Activated naive CD8-positive, alpha-beta T cell treated with anti-CD3 and anti-CD28 coated beads, Interleukin-2, amount 50 U/mL, for 24 hours (primary cell): ENCODE measurements at regions not wholly inside any gene's neighbourhood (a gene's known extent, or its start where the extent isn't known, plus 50 kb on each side); places are given as distances from the start of the nearest gene placed in this dataset.

ENCODE experiments used
- ATAC-seq: fragments of 150-1000 bp; cut with Tn5 transposase; one replicate; pipeline ENCODE4 v1.10.0; 2021
- DNase-seq: peaks from one replicate; pipeline ENCODE4 v3.0.0; 2021
- H3K27ac Mint-ChIP-seq: one replicate; pipeline ENCODE4 v1.8.0; 2021; ENCODE audit warnings: mild to moderate bottlenecking, mixed read lengths
- H3K27me3 Mint-ChIP-seq: one replicate; pipeline ENCODE4 v1.8.0; 2021; ENCODE audit warnings: mixed read lengths
- H3K36me3 Mint-ChIP-seq: one replicate; pipeline ENCODE4 v1.8.0; 2021; ENCODE audit warnings: low read depth, mixed read lengths
- H3K4me1 Mint-ChIP-seq: one replicate; pipeline ENCODE4 v1.8.0; 2021; ENCODE audit warnings: mixed read lengths
- H3K4me3 Mint-ChIP-seq: one replicate; pipeline ENCODE4 v1.8.0; 2021; ENCODE audit warnings: mild to moderate bottlenecking, moderate library complexity, mixed read lengths
- H3K9me3 Mint-ChIP-seq: one replicate; pipeline ENCODE4 v1.8.0; 2021; ENCODE audit warnings: mixed read lengths

- no peaks in the 10 kb centered on the region for H3K27me3 Mint-ChIP-seq
- no peak overlapping the region for H3K4me3 Mint-ChIP-seq
These were observed 876.5 kb downstream of the RAPGEF2 start for GRCh38 chr4:159979351-159979750.

GRCh38 chr4:159979953-159980352 is 877.1 kb downstream of the RAPGEF2 start:
- no peaks in the 10 kb centered on the region for H3K27me3 Mint-ChIP-seq
- peaks cover 9% of the 10 kb centered on the region for H3K9me3 Mint-ChIP-seq
- ATAC-seq, result no peak
- no peak for DNase-seq
- no peak overlapping the region for H3K27ac Mint-ChIP-seq
- no peaks in the 10 kb centered on the region for H3K4me1 Mint-ChIP-seq
- H3K36me3 Mint-ChIP-seq, result no peaks in the 10 kb centered on the region
- H3K4me3 Mint-ChIP-seq, result no peak overlapping the region

More at GRCh38 chr4:159979351-159979750, 876.5 kb downstream of the RAPGEF2 start:
- ATAC-seq (no peak), DNase-seq (no peak)
- H3K4me1 Mint-ChIP-seq, result no peaks in the 10 kb centered on the region
- no peaks in the 10 kb centered on the region for H3K36me3 Mint-ChIP-seq
- H3K27ac Mint-ChIP-seq, result no peak overlapping the region
- peaks cover 10% of the 10 kb centered on the region for H3K9me3 Mint-ChIP-seq

GRCh38 chr4:159980826-159981468 is 878.1 kb downstream of the RAPGEF2 start:
- no peak overlapping the region for H3K4me3 Mint-ChIP-seq
- no peaks in the 10 kb centered on the region for H3K4me1 Mint-ChIP-seq
- no peak for DNase-seq
- peaks cover 7% of the 10 kb centered on the region for H3K9me3 Mint-ChIP-seq
- ATAC-seq, result no peak
- H3K27ac Mint-ChIP-seq, result no peak overlapping the region
- no peaks in the 10 kb centered on the region for H3K27me3 Mint-ChIP-seq
- no peaks in the 10 kb centered on the region for H3K36me3 Mint-ChIP-seq

GRCh38 chr4:159981469-159981856 is 878.6 kb downstream of the RAPGEF2 start:
- Mint-ChIP-seq H3K9me3 (peaks cover 5% of the 10 kb centered on the region), H3K36me3 (no peaks in the 10 kb centered on the region), H3K4me1 (no peaks in the 10 kb centered on the region), H3K27me3 (no peaks in the 10 kb centered on the region), H3K27ac (no peak overlapping the region), H3K4me3 (no peak overlapping the region)
- ATAC-seq (no peak), DNase-seq (no peak)

GRCh38 chr4:159983082-159983481 is 880.2 kb downstream of the RAPGEF2 start:
- no peaks in the 10 kb centered on the region for H3K27me3 Mint-ChIP-seq
- peaks cover 7% of the 10 kb centered on the region for H3K9me3 Mint-ChIP-seq
- DNase-seq, result no peak
- H3K4me1 Mint-ChIP-seq, result no peaks in the 10 kb centered on the region
- no peak for ATAC-seq
- H3K4me3 Mint-ChIP-seq, result no peak overlapping the region
- H3K27ac Mint-ChIP-seq, result no peak overlapping the region
- no peaks in the 10 kb centered on the region for H3K36me3 Mint-ChIP-seq

- H3K36me3 Mint-ChIP-seq, result no peaks in the 10 kb centered on the region
- ATAC-seq, result no peak
- no peaks in the 10 kb centered on the region for H3K4me1 Mint-ChIP-seq
- H3K27me3 Mint-ChIP-seq, result no peaks in the 10 kb centered on the region
- no peak overlapping the region for H3K27ac Mint-ChIP-seq
- no peak for DNase-seq
- peaks cover 18% of the 10 kb centered on the region for H3K9me3 Mint-ChIP-seq
- H3K4me3 Mint-ChIP-seq, result no peak overlapping the region
These were observed 907.0 kb downstream of the RAPGEF2 start for GRCh38 chr4:160009656-160010493.

GRCh38 chr4:160019936-160020335 is 917.1 kb downstream of the RAPGEF2 start:
- H3K36me3 Mint-ChIP-seq, result no peaks in the 10 kb centered on the region
- H3K27me3 Mint-ChIP-seq, result no peaks in the 10 kb centered on the region
- ATAC-seq (no peak), DNase-seq (no peak)
- no peak overlapping the region for H3K4me3 Mint-ChIP-seq
- peaks cover 18% of the 10 kb centered on the region for H3K9me3 Mint-ChIP-seq
- H3K27ac Mint-ChIP-seq, result no peak overlapping the region
- no peaks in the 10 kb centered on the region for H3K4me1 Mint-ChIP-seq

- Mint-ChIP-seq H3K4me3 (no peak overlapping the region), H3K36me3 (no peaks in the 10 kb centered on the region), H3K9me3 (peaks cover 18% of the 10 kb centered on the region), H3K27me3 (no peaks in the 10 kb centered on the region), H3K27ac (no peak overlapping the region), H3K4me1 (no peaks in the 10 kb centered on the region)
- ATAC-seq (no peak), DNase-seq (no peak)
These were observed 917.9 kb downstream of the RAPGEF2 start for GRCh38 chr4:160020804-160021203.

GRCh38 chr4:160021870-160022269 is 919.0 kb downstream of the RAPGEF2 start:
- H3K4me1 Mint-ChIP-seq, result no peaks in the 10 kb centered on the region
- H3K27me3 Mint-ChIP-seq, result no peaks in the 10 kb centered on the region
- H3K9me3 Mint-ChIP-seq, result peaks cover 18% of the 10 kb centered on the region
- H3K36me3 Mint-ChIP-seq, result no peaks in the 10 kb centered on the region
- H3K4me3 Mint-ChIP-seq, result no peak overlapping the region
- no peak overlapping the region for H3K27ac Mint-ChIP-seq
- no peak for DNase-seq
- ATAC-seq, result no peak

- no peaks in the 10 kb centered on the region for H3K4me1 Mint-ChIP-seq
- no peaks in the 10 kb centered on the region for H3K36me3 Mint-ChIP-seq
- H3K9me3 Mint-ChIP-seq, result no peaks in the 10 kb centered on the region
- no peak for ATAC-seq
- DNase-seq, result no peak
- H3K4me3 Mint-ChIP-seq, result no peak overlapping the region
- H3K27ac Mint-ChIP-seq, result no peak overlapping the region
- no peaks in the 10 kb centered on the region for H3K27me3 Mint-ChIP-seq
These were observed 923.8 kb downstream of the RAPGEF2 start for GRCh38 chr4:160026721-160027120.

GRCh38 chr4:160034501-160034900 is 931.6 kb downstream of the RAPGEF2 start:
- DNase-seq (no peak), ATAC-seq (no peak)
- Mint-ChIP-seq H3K4me1 (no peaks in the 10 kb centered on the region), H3K27me3 (no peaks in the 10 kb centered on the region), H3K36me3 (peaks cover 2% of the 10 kb centered on the region), H3K9me3 (peaks cover 4% of the 10 kb centered on the region), H3K4me3 (no peak overlapping the region), H3K27ac (no peak overlapping the region)

GRCh38 chr4:160038615-160039014 is 935.7 kb downstream of the RAPGEF2 start:
- no peak for ATAC-seq
- Mint-ChIP-seq H3K27ac (no peak overlapping the region), H3K4me1 (no peaks in the 10 kb centered on the region), H3K4me3 (no peak overlapping the region), H3K36me3 (no peaks in the 10 kb centered on the region), H3K9me3 (peaks cover 4% of the 10 kb centered on the region), H3K27me3 (no peaks in the 10 kb centered on the region)
- no peak for DNase-seq

GRCh38 chr4:160044693-160045092 is 941.8 kb downstream of the RAPGEF2 start:
- H3K36me3 Mint-ChIP-seq, result no peaks in the 10 kb centered on the region
- no peaks in the 10 kb centered on the region for H3K4me1 Mint-ChIP-seq
- H3K4me3 Mint-ChIP-seq, result no peak overlapping the region
- no peak for DNase-seq
- peaks cover 18% of the 10 kb centered on the region for H3K9me3 Mint-ChIP-seq
- no peaks in the 10 kb centered on the region for H3K27me3 Mint-ChIP-seq
- no peak for ATAC-seq
- no peak overlapping the region for H3K27ac Mint-ChIP-seq

- Mint-ChIP-seq H3K27ac (no peak overlapping the region), H3K4me1 (no peaks in the 10 kb centered on the region)
These were observed 979.7 kb downstream of the RAPGEF2 start for GRCh38 chr4:160082432-160083207.

GRCh38 chr4:160091631-160092030 is 988.8 kb downstream of the RAPGEF2 start:
- Mint-ChIP-seq H3K9me3 (peaks cover 26% of the 10 kb centered on the region), H3K27me3 (no peaks in the 10 kb centered on the region), H3K4me1 (no peaks in the 10 kb centered on the region), H3K36me3 (no peaks in the 10 kb centered on the region), H3K4me3 (no peak overlapping the region), H3K27ac (no peak overlapping the region)
- ATAC-seq (no peak), DNase-seq (no peak)

More at GRCh38 chr4:160082432-160083207, 979.7 kb downstream of the RAPGEF2 start:
- DNase-seq (no peak), ATAC-seq (no peak)
- no peak overlapping the region for H3K4me3 Mint-ChIP-seq
- no peaks in the 10 kb centered on the region for H3K9me3 Mint-ChIP-seq
- no peaks in the 10 kb centered on the region for H3K36me3 Mint-ChIP-seq
- no peaks in the 10 kb centered on the region for H3K27me3 Mint-ChIP-seq
